ENCODE measurements at regions not wholly inside any gene's neighbourhood (a gene's known extent, or its start where the extent isn't known, plus 50 kb on each side); places are given as distances from the start of the nearest gene placed in this dataset.

DNA sequence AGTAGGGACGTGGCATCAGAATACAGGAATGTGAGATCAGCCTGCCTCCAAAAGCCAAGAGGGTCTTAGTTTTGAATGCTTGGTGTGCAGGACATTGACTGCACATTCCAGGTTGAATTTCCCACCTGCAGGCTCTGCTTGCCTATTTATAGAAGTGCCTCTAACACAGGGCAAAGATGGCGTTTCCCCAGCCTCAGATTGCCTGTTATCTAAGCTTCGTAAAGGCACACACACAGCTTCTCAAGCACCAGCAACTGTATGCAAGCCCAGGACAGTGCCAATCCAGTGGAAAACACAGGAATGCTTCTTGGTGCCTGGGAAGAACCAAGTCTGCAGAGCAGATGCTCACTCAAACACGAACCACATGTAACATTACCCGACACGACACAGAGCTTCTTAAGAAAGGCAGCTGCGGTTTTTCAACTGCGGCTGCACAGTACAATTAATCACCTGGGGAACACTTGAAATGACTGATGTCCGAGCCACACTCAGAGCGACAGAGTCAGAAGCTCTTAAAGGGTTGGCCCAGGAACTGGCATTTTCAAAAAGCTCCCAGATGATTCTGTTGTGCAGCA is 90.0 kb upstream of the ANKRD34C start:
- Histone ChIP-seq H3K27me3 (peaks cover 0 to 19% (median 10%) of the 10 kb centered on the region in 7 donors), H3K27ac (no peak overlapping the region), H3K4me3 (no peak overlapping the region), H3K9me3 (no peaks in the 10 kb centered on the region), H3K4me1 (no peaks in the 10 kb centered on the region), H3K36me3 (no peaks in the 10 kb centered on the region)
- DNase-seq = no peak
- no peak for ATAC-seq
- 49 to 53% methylated on average over 10 of the region's 10 CpGs for WGBS, 2 donors
- TF ChIP-seq, protein P1, sequence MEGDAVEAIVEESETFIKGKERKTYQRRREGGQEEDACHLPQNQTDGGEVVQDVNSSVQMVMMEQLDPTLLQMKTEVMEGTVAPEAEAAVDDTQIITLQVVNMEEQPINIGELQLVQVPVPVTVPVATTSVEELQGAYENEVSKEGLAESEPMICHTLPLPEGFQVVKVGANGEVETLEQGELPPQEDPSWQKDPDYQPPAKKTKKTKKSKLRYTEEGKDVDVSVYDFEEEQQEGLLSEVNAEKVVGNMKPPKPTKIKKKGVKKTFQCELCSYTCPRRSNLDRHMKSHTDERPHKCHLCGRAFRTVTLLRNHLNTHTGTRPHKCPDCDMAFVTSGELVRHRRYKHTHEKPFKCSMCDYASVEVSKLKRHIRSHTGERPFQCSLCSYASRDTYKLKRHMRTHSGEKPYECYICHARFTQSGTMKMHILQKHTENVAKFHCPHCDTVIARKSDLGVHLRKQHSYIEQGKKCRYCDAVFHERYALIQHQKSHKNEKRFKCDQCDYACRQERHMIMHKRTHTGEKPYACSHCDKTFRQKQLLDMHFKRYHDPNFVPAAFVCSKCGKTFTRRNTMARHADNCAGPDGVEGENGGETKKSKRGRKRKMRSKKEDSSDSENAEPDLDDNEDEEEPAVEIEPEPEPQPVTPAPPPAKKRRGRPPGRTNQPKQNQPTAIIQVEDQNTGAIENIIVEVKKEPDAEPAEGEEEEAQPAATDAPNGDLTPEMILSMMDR (IDR thresholded peaks at IDR 0.05) = no peak
- intact Hi-C loops (cut with DNase I) = no loop called here

DNA sequence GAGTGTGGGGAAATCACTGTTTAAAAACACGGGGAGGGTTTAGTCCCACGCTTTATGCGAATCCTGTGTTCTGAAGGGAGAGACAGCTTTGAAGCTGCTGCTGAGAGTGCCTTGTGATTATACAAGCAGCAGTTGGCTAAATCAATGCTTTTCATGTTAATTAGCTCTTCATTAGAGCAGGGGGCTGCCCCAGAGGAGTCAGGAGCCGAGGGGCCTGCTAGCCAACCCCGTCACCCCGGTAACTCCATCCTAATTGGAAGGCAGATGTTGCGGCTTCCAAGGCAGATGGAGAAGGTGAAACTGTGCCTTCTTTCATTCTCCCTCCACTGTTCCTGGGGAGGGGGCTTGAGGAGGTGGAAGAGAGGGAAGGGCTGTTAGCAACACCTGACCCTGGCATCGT is 92.4 kb upstream of the ANKRD34C start:
- 80 to 86% methylated on average over 8 of the region's 8 CpGs for WGBS, 2 donors
- Histone ChIP-seq H3K9me3 (no peaks in the 10 kb centered on the region), H3K4me3 (no peak overlapping the region), H3K27me3 (peaks cover 0 to 16% (median 2%) of the 10 kb centered on the region in 7 donors), H3K36me3 (no peaks in the 10 kb centered on the region), H3K27ac (no peak overlapping the region), H3K4me1 (no peaks in the 10 kb centered on the region)
- DNase-seq (no peak), ATAC-seq (no peak)
- intact Hi-C loops (cut with DNase I) = no loop called here
- TF ChIP-seq, protein P1 (IDR thresholded peaks at IDR 0.05) = no peak

DNA sequence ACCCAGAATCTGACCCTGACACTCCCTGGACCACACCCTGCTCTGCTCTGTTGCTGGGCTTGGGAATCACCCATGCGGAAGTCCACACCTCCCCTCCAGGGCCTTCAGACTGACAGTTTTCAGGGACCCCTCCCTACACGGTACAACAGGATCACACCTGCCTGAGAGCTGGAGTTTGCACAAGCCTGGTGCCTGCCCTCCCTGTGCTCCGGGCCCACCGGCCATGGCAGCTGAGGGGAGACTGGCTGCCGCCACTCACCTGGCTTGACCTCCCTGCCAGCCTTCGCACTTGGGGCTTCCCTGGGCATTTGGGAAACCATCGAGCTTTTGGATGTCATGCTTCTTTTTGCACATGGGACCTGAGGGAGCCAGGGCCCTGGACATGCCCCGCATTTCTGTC is 95.9 kb upstream of the ANKRD34C start:
- ATAC-seq (peak in 1 of 8 donors; percentile 24), DNase-seq (no peak)
- intact Hi-C loops (cut with DNase I) = loop anchor here in 2 of 10 donors (10.0 kb wide), 2 partner anchors 282 to 552 kb away; no protein-coding TSS in a partner anchor
- no peak overlapping the region for H3K27ac ChIP-seq
- no peaks in the 10 kb centered on the region for H3K9me3 ChIP-seq
- H3K4me1 ChIP-seq = no peaks in the 10 kb centered on the region
- peaks cover 0 to 20% (median 0%) of the 10 kb centered on the region in 7 donors for H3K27me3 ChIP-seq
- no peak overlapping the region for H3K4me3 ChIP-seq
- TF ChIP-seq, protein P1 (IDR thresholded peaks at IDR 0.05) = no peak
- WGBS, 2 donors = 89 to 93% methylated on average over 8 of the region's 8 CpGs
- no peaks in the 10 kb centered on the region for H3K36me3 ChIP-seq

DNA sequence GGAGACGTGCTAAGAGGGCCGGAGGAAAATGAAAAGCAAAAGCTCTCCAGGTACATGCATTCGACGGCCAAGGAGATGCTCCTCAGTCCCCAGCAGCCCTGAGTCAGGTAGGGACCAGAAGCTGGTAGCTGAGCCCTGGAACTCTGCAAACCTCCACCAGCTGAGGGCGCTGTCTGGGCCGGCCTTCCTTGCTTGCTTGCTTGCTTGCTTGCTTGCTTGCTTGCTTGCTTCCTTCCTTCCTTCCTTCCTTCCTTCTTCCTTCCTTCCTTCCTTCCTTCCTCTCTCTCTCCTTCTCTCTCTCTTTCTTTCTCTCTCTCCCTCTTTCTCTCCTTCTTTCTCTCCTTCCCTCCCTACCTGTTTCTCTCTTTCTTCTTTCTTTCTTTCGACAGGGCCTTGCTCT is 94.6 kb upstream of the RASGRF1 start:
- no peaks in the 10 kb centered on the region for H3K9me3 ChIP-seq
- no peak overlapping the region for H3K4me3 ChIP-seq
- ATAC-seq (no peak), DNase-seq (no peak)
- intact Hi-C loops (cut with DNase I) = loop anchor here in 7 of 10 donors (1.0 to 10.0 kb wide), 6 partner anchors 154 to 550 kb away; no protein-coding TSS in a partner anchor
- 83 to 88% methylated on average over 7 of the region's 7 CpGs for WGBS, 2 donors
- H3K27me3 ChIP-seq = peaks cover 0 to 20% (median 0%) of the 10 kb centered on the region in 7 donors
- no peak overlapping the region for H3K27ac ChIP-seq
- no peaks in the 10 kb centered on the region for H3K36me3 ChIP-seq
- no peaks in the 10 kb centered on the region for H3K4me1 ChIP-seq
- TF ChIP-seq, protein P1 (IDR thresholded peaks at IDR 0.05) = no peak

Measured in heart right ventricle (tissue), 16 donors.